Lower leg skin (tissue), 4 donors: ENCODE measurements at regions not wholly inside any gene's neighbourhood (a gene's known extent, or its start where the extent isn't known, plus 50 kb on each side); places are given as distances from the start of the nearest gene placed in this dataset.

Source experiments
- DNase-seq, 2 donors: peaks; one replicate each; pipeline ENCODE4 v3.0.0-alpha.2; 2019; ENCODE audit warnings: low spot score in 2 of 2
- H3K4me3 ChIP-seq: fragments of 200-600 bp; sonication (generic); 2 replicates; pipeline ENCODE4 v1.5.1; 2017; ENCODE audit warnings: mild to moderate bottlenecking, low read depth; ENCODE audit not compliant: poor library complexity, severe bottlenecking
- CTCF ChIP-seq, 3 donors: fragments of 450-650 bp; IDR thresholded peaks; one replicate each; pipeline ENCODE4 v1.5.1; 2016; ENCODE audit warnings: antibody characterized with exemption in 3 of 3, mild to moderate bottlenecking in 3 of 3, moderate library complexity in 2 of 3
- POLR2A ChIP-seq, 2 donors: fragments of 450-650 bp; IDR thresholded peaks; one replicate each; pipeline ENCODE4 v1.6.1; 2016 to 2017; ENCODE audit warnings: antibody characterized with exemption in 2 of 2, mild to moderate bottlenecking in 1 of 2, moderate library complexity in 1 of 2
- WGBS, 2 donors: methylation state at CpG; one replicate each; pipeline ENCODE4 v1.1.5; 2018; 5-methylcytosine and 5-hydroxymethylcytosine counted together
- intact Hi-C: fragments of 100-400 bp; cut with DNase I; formaldehyde crosslinking; loops from one replicate; pipeline ENCODE4 v1.15.0; 2023; ENCODE audit warnings: low total_unique reads

- no peak for DNase-seq
- no peak for TF ChIP-seq CTCF (IDR thresholded peaks at IDR 0.05)
- no peak for TF ChIP-seq POLR2A (IDR thresholded peaks at IDR 0.05)
- intact Hi-C loops: no loop called here
- H3K4me3 ChIP-seq: no peak overlapping the region
- 96 to 100% methylated on average over 1 of the region's 1 CpG for WGBS, 2 donors
Measured at GRCh38 chr16:9539346-9539745, 447.9 kb downstream of the HAPSTR1 start.

GRCh38 chr16:9541723-9542122 is 450.3 kb downstream of the HAPSTR1 start:
- TF ChIP-seq POLR2A (IDR thresholded peaks at IDR 0.05) (no peak), CTCF (IDR thresholded peaks at IDR 0.05) (no peak)
- intact Hi-C loops: no loop called here
- no peak overlapping the region for H3K4me3 ChIP-seq
- no peak for DNase-seq
- 78 to 84% methylated on average over 5 of the region's 5 CpGs for WGBS, 2 donors

- DNase-seq: no peak
- intact Hi-C loops: no loop called here
- TF ChIP-seq POLR2A (IDR thresholded peaks at IDR 0.05) (no peak), CTCF (IDR thresholded peaks at IDR 0.05) (no peak)
- H3K4me3 ChIP-seq: no peak overlapping the region
- 69 to 75% methylated on average over 8 of the region's 8 CpGs for WGBS, 2 donors
Measured at GRCh38 chr16:9542165-9542755, 450.8 kb downstream of the HAPSTR1 start.

- 80 to 87% methylated on average over 7 of the region's 7 CpGs for WGBS, 2 donors
- no peak for TF ChIP-seq CTCF (IDR thresholded peaks at IDR 0.05)
- no peak for TF ChIP-seq POLR2A (IDR thresholded peaks at IDR 0.05)
- H3K4me3 ChIP-seq: no peak overlapping the region
- intact Hi-C loops: no loop called here
- DNase-seq: no peak
Measured at GRCh38 chr16:9545522-9546437, 454.3 kb downstream of the HAPSTR1 start.

- H3K4me3 ChIP-seq: no peak overlapping the region
- intact Hi-C loops: no loop called here
- TF ChIP-seq CTCF (IDR thresholded peaks at IDR 0.05) (no peak), POLR2A (IDR thresholded peaks at IDR 0.05) (no peak)
- 73 to 79% methylated on average over 2 of the region's 2 CpGs for WGBS, 2 donors
- DNase-seq: no peak
Measured at GRCh38 chr16:9546438-9546786, 455.0 kb downstream of the HAPSTR1 start.
